HEK293 (cell line): ENCODE measurements at regions not wholly inside any gene's neighbourhood (a gene's known extent, or its start where the extent isn't known, plus 50 kb on each side); places are given as distances from the start of the nearest gene placed in this dataset.

ENCODE experiments used
- CTCF ChIP-seq: fragments of 450-650 bp; formaldehyde crosslinking; IDR thresholded peaks from 2 replicates; pipeline ENCODE4 v1.5.1; 2016; ENCODE audit warnings: missing biosample characterization, missing genetic modification characterization
- ELK4 ChIP-seq: IDR thresholded peaks from 2 replicates; pipeline ENCODE4 v1.6.1; 2011; ENCODE audit warnings: mild to moderate bottlenecking, low read depth, low read length, borderline replicate concordance
- SP3 ChIP-seq: fragments of 450-650 bp; formaldehyde crosslinking; IDR thresholded peaks from 2 replicates; pipeline ENCODE4 v1.5.1; 2016; ENCODE audit warnings: missing biosample characterization, missing genetic modification characterization
- ZBTB17 ChIP-seq: fragments of 450-650 bp; formaldehyde crosslinking; IDR thresholded peaks from 2 replicates; pipeline ENCODE4 v1.5.1; 2016; ENCODE audit warnings: missing biosample characterization, missing genetic modification characterization
- ZNF121 ChIP-seq: fragments of 450-650 bp; formaldehyde crosslinking; IDR thresholded peaks from 2 replicates; pipeline ENCODE4 v1.5.1; 2016; ENCODE audit warnings: missing biosample characterization, missing genetic modification characterization
- ZNF394 ChIP-seq: fragments of 450-650 bp; formaldehyde crosslinking; IDR thresholded peaks from 2 replicates; pipeline ENCODE4 v1.5.1; 2016; ENCODE audit warnings: missing biosample characterization, missing genetic modification characterization, mild to moderate bottlenecking, moderate library complexity, borderline replicate concordance
- ZNF433 ChIP-seq: fragments of 450-650 bp; formaldehyde crosslinking; IDR thresholded peaks from 2 replicates; pipeline ENCODE4 v1.5.1; 2016; ENCODE audit warnings: missing biosample characterization, missing genetic modification characterization, low read depth
- ZNF521 ChIP-seq: fragments of 450-650 bp; formaldehyde crosslinking; IDR thresholded peaks from 2 replicates; pipeline ENCODE4 v1.5.1; 2017; ENCODE audit warnings: missing biosample characterization, mild to moderate bottlenecking, missing genetic modification characterization
- ZNF626 ChIP-seq: fragments of 450-650 bp; sonication (Bioruptor Pico); formaldehyde crosslinking; IDR thresholded peaks from 2 replicates; pipeline ENCODE4 v1.5.1; 2018; ENCODE audit warnings: missing biosample characterization, missing genetic modification characterization, inconsistent platforms

GRCh38 chr11:69917529-69917928 is 98.3 kb upstream of the FGF3 start:
- TF ChIP-seq CTCF: no peak
- TF ChIP-seq ZNF433 (tag by site-specific recombination): no peak
- no peak for TF ChIP-seq SP3 (tag by site-specific recombination)
- TF ChIP-seq ZNF626: no peak
- no peak for TF ChIP-seq ZNF121
- TF ChIP-seq ZBTB17: no peak
- no peak for TF ChIP-seq ELK4
- TF ChIP-seq ZNF394 (tag by site-specific recombination): no peak
- TF ChIP-seq ZNF521 (tag by site-specific recombination): no peak
